Glutamatergic neuron (in vitro differentiated cells): ENCODE measurements at regions not wholly inside any gene's neighbourhood (a gene's known extent, or its start where the extent isn't known, plus 50 kb on each side); places are given as distances from the start of the nearest gene placed in this dataset.

Experiments used
- DNase-seq: peaks from one replicate; pipeline ENCODE4 v3.0.0; 2022
- H3K27ac Mint-ChIP-seq: one replicate; pipeline ENCODE4 v1.8.0; 2020; ENCODE audit warnings: mild to moderate bottlenecking, mixed read lengths, inconsistent platforms; ENCODE audit not compliant: unreplicated experiment
- H3K27me3 Mint-ChIP-seq: one replicate; pipeline ENCODE4 v1.8.0; 2020; ENCODE audit warnings: mild to moderate bottlenecking, moderate library complexity, mixed read lengths, inconsistent platforms; ENCODE audit not compliant: unreplicated experiment
- H3K36me3 Mint-ChIP-seq: one replicate; pipeline ENCODE4 v1.8.0; 2020; ENCODE audit warnings: mild to moderate bottlenecking, mixed read lengths, inconsistent platforms; ENCODE audit not compliant: unreplicated experiment
- H3K4me1 Mint-ChIP-seq: one replicate; pipeline ENCODE4 v1.8.0; 2020; ENCODE audit warnings: mild to moderate bottlenecking, low read depth, mixed read lengths, inconsistent platforms; ENCODE audit not compliant: unreplicated experiment
- H3K4me3 Mint-ChIP-seq: one replicate; pipeline ENCODE4 v1.8.0; 2020; ENCODE audit warnings: mild to moderate bottlenecking, mixed read lengths, inconsistent platforms; ENCODE audit not compliant: unreplicated experiment
- H3K9me3 Mint-ChIP-seq: one replicate; pipeline ENCODE4 v1.8.0; 2020; ENCODE audit warnings: mild to moderate bottlenecking, moderate library complexity, mixed read lengths, inconsistent platforms; ENCODE audit not compliant: unreplicated experiment
- TF ChIP-seq, protein P1 (sequence below): fragments of 200-600 bp; sonication (generic); IDR thresholded peaks from one replicate; pipeline ENCODE4 v1.5.0; 2021; ENCODE audit not compliant: partially characterized antibody, unreplicated experiment

DNA sequence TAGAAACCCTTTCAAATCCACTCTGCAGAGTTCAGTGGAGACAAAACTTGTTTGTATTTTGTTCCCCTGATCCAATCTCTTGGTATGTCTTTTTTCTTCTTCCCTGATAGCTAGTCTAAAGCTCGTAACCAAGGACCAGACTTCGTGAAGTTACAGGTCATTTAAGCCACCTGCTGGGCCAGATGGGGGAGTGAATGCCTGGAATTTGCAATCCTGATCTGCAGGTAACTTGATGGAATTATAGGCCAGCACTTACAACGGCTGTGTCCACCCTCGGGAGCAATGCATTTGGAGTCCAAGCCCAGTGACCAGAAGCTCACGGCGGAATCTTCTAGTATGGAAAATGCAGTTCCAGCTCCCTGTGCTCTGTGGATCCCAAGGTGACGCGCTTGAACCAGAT, 566.9 kb downstream of the TCERG1L start:
- peaks cover 9% of the 10 kb centered on the region for H3K36me3 Mint-ChIP-seq
- TF ChIP-seq, protein P1, sequence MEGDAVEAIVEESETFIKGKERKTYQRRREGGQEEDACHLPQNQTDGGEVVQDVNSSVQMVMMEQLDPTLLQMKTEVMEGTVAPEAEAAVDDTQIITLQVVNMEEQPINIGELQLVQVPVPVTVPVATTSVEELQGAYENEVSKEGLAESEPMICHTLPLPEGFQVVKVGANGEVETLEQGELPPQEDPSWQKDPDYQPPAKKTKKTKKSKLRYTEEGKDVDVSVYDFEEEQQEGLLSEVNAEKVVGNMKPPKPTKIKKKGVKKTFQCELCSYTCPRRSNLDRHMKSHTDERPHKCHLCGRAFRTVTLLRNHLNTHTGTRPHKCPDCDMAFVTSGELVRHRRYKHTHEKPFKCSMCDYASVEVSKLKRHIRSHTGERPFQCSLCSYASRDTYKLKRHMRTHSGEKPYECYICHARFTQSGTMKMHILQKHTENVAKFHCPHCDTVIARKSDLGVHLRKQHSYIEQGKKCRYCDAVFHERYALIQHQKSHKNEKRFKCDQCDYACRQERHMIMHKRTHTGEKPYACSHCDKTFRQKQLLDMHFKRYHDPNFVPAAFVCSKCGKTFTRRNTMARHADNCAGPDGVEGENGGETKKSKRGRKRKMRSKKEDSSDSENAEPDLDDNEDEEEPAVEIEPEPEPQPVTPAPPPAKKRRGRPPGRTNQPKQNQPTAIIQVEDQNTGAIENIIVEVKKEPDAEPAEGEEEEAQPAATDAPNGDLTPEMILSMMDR: no peak
- no peaks in the 10 kb centered on the region for H3K4me1 Mint-ChIP-seq
- H3K27ac Mint-ChIP-seq: no peak overlapping the region
- no peak overlapping the region for H3K4me3 Mint-ChIP-seq
- peaks cover 6% of the 10 kb centered on the region for H3K9me3 Mint-ChIP-seq
- DNase-seq: no peak
- no peaks in the 10 kb centered on the region for H3K27me3 Mint-ChIP-seq

DNA sequence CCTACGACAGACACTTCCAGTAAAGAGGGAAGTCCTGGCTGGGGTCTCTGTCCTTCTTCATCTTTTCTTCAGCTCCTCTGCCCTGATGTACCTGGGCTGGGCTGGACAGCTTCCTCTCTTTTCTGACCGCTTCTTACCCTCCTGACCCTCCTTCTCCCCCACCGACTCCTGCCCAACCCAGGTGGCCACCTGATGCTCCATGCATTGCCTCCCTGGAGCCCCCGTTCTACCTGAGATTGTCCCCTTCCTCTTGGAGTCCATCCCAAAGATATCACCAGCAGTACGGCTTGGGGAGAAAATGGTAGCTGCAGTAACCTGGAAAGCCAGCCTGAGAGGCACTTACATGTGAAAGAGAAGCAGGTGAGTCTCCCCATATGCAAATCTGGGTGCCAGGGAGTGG, 566.3 kb downstream of the TCERG1L start:
- Mint-ChIP-seq H3K27ac (no peak overlapping the region), H3K9me3 (peaks cover 8% of the 10 kb centered on the region), H3K4me3 (no peak overlapping the region), H3K36me3 (peaks cover 9% of the 10 kb centered on the region), H3K27me3 (peaks cover 3% of the 10 kb centered on the region), H3K4me1 (no peaks in the 10 kb centered on the region)
- no peak for DNase-seq
- TF ChIP-seq, protein P1: no peak

DNA sequence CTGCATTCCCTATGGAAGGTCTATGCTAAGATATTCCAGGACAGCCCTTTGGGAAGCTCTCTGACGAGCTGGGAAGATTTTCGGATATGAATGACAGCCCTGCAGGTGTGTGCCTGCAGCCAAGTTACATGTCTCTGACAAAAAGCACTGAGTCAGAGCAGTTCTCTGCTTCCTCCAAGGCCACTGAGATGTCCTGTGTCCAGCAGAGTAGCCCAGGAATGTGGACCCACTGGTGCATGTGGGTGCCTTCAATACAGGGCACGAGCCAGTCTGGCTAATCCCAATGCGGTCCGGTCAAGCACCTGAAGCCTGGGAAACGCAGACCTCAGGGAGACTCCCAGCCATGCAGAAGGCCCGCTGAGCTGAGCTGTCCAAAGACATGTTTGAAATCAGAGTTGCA, 565.7 kb downstream of the TCERG1L start:
- H3K27ac Mint-ChIP-seq: no peak overlapping the region
- peaks cover 9% of the 10 kb centered on the region for H3K9me3 Mint-ChIP-seq
- H3K27me3 Mint-ChIP-seq: peaks cover 3% of the 10 kb centered on the region
- H3K4me3 Mint-ChIP-seq: no peak overlapping the region
- no peaks in the 10 kb centered on the region for H3K4me1 Mint-ChIP-seq
- DNase-seq: no peak
- H3K36me3 Mint-ChIP-seq: peaks cover 9% of the 10 kb centered on the region
- TF ChIP-seq, protein P1: no peak

DNA sequence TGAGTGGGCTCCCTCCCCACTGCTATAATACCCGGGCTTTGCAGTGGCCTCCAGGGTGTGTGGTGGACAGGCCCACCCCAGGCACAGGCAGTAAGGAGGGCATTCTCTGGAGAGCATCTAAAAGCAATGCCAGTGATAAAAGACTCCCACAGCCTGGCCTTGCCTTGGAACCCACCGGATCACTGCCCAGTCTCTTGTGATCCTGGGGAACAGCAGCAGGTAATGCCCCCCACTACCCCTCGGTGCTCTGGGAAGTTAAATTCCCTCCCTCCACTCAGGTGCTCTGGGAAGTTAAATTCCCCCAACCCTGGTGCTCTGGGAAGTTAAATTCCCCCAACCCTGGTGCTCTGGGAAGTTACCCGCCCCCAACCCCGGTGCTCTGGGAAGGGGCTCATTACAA, 565.2 kb downstream of the TCERG1L start:
- no peak overlapping the region for H3K27ac Mint-ChIP-seq
- DNase-seq: no peak
- peaks cover 9% of the 10 kb centered on the region for H3K9me3 Mint-ChIP-seq
- H3K36me3 Mint-ChIP-seq: peaks cover 9% of the 10 kb centered on the region
- peaks cover 3% of the 10 kb centered on the region for H3K27me3 Mint-ChIP-seq
- no peaks in the 10 kb centered on the region for H3K4me1 Mint-ChIP-seq
- TF ChIP-seq, protein P1: no peak
- no peak overlapping the region for H3K4me3 Mint-ChIP-seq

DNA sequence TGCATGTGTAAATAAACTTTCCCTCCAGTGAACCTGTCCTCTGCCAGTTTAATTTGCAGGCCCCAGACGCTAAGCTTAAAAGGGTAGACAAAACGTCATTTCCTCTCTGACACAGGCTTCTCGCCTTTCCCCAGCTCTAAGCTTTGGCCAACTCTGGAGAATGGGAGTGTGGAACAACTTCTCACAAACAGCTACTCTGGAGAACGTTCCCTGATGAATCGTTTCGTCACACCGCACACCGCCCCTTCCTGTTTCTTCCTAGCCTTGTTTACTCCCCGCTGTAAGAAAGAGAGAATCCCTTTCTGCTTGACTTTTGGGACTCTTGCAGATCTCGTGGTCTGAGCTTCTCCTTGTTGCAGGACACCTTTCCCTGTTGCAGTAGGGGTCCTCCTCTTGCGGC, 564.2 kb downstream of the TCERG1L start:
- Mint-ChIP-seq H3K9me3 (peaks cover 9% of the 10 kb centered on the region), H3K27me3 (peaks cover 3% of the 10 kb centered on the region), H3K4me1 (no peaks in the 10 kb centered on the region), H3K4me3 (no peak overlapping the region), H3K36me3 (peaks cover 9% of the 10 kb centered on the region), H3K27ac (no peak overlapping the region)
- DNase-seq: no peak
- TF ChIP-seq, protein P1: no peak
